Type B pancreatic cell (in vitro differentiated cells): ENCODE measurements at regions not wholly inside any gene's neighbourhood (a gene's known extent, or its start where the extent isn't known, plus 50 kb on each side); places are given as distances from the start of the nearest gene placed in this dataset.

Source experiments
- DNase-seq: peaks from one replicate; pipeline ENCODE4 v3.0.0; 2021; ENCODE audit warnings: mixed read lengths; ENCODE audit not compliant: unreplicated experiment; ENCODE audit errors: extremely low spot score
- H3K27ac Mint-ChIP-seq: 2 replicates; pipeline ENCODE4 v1.8.0; 2021; ENCODE audit warnings: mild to moderate bottlenecking, mixed read lengths
- H3K27me3 Mint-ChIP-seq: 2 replicates; pipeline ENCODE4 v1.8.0; 2021; ENCODE audit warnings: mixed read lengths
- H3K36me3 Mint-ChIP-seq: 2 replicates; pipeline ENCODE4 v1.8.0; 2021; ENCODE audit warnings: mixed read lengths
- H3K4me1 Mint-ChIP-seq: one replicate; pipeline ENCODE4 v1.8.0; 2021; ENCODE audit warnings: mixed read lengths; ENCODE audit not compliant: unreplicated experiment
- H3K4me3 Mint-ChIP-seq: 2 replicates; pipeline ENCODE4 v1.8.0; 2021; ENCODE audit warnings: mild to moderate bottlenecking, mixed read lengths
- H3K9me3 Mint-ChIP-seq: 2 replicates; pipeline ENCODE4 v1.8.0; 2021; ENCODE audit warnings: mixed read lengths
- TF ChIP-seq, protein P1 (sequence below): fragments of 200-600 bp; sonication (generic); conservative IDR thresholded peaks from 2 replicates; pipeline ENCODE4 v1.5.0; 2021; ENCODE audit warnings: antibody characterized with exemption, mild to moderate bottlenecking

DNA sequence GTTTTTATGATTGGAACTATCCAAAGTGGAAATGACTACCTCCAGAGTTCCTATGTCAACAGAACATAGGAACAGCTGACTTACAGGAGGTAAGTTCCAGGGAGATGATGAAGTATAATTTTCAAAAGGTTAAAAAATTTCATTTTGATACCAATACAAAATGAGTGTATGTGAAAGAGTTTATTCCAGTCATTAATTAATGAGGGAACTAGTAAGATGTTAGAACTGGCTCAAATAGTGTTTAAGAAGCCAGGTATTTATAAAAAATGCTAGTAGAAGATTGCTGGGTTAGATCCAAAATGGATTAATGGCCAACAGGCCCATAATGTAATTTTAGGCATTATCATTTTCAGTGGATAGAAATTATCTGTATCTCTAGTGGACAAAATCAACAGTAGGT lies 227.7 kb upstream of the ZBED5 start:
- H3K36me3 Mint-ChIP-seq: no peaks in the 10 kb centered on the region

DNA sequence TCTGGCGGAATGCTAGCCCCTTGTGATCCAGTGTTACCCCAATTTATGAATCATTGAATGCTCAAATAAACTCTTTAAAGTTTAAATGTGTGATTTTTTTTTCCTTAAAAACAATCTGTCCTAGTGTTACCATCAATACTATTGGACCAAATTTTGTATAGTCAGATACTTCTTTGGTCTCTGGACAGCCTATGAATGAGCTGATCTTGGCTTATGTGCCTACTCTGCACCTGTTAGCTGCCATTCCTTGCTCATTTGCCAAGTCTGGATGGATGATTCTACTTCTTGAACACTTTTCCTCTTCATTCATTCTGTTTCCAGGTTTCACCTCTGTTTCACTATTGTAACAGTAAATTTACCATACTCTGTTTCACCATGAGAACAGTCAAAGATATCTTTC lies 226.5 kb upstream of the ZBED5 start:
- no peak for DNase-seq
- H3K36me3 Mint-ChIP-seq: no peaks in the 10 kb centered on the region
- H3K9me3 Mint-ChIP-seq: peaks cover 4% of the 10 kb centered on the region
- H3K4me3 Mint-ChIP-seq: no peak overlapping the region
- peaks cover 16% of the 10 kb centered on the region for H3K27me3 Mint-ChIP-seq
- TF ChIP-seq, protein P1, sequence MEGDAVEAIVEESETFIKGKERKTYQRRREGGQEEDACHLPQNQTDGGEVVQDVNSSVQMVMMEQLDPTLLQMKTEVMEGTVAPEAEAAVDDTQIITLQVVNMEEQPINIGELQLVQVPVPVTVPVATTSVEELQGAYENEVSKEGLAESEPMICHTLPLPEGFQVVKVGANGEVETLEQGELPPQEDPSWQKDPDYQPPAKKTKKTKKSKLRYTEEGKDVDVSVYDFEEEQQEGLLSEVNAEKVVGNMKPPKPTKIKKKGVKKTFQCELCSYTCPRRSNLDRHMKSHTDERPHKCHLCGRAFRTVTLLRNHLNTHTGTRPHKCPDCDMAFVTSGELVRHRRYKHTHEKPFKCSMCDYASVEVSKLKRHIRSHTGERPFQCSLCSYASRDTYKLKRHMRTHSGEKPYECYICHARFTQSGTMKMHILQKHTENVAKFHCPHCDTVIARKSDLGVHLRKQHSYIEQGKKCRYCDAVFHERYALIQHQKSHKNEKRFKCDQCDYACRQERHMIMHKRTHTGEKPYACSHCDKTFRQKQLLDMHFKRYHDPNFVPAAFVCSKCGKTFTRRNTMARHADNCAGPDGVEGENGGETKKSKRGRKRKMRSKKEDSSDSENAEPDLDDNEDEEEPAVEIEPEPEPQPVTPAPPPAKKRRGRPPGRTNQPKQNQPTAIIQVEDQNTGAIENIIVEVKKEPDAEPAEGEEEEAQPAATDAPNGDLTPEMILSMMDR: no peak
- H3K4me1 Mint-ChIP-seq: peaks cover 4% of the 10 kb centered on the region
- H3K27ac Mint-ChIP-seq: no peak overlapping the region

More for the DNA sequence above, 227.7 kb upstream of the ZBED5 start:
- Mint-ChIP-seq H3K9me3 (peaks cover 5% of the 10 kb centered on the region), H3K4me1 (peaks cover 4% of the 10 kb centered on the region), H3K27ac (no peak overlapping the region), H3K27me3 (peaks cover 4% of the 10 kb centered on the region), H3K4me3 (no peak overlapping the region)
- DNase-seq: no peak
- TF ChIP-seq, protein P1: no peak

DNA sequence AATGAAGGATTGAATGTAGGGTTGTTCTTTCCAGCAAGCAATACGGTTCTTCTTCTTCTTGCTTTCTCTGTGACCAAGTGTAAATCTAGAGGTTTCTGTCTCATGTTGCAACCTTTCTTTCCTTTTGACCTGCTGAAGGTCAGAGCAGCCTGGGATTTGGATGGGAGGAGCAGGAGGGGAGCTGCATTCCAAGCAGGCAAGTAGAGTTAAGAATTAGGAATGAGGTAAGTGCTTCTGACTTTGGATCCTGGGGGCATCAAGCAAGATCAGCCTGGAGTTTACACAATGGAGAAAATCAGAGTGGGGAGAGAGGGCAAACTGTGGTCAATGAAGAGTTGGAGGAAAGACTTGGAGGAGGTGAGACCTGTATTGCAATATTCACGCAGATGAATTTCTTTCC lies 225.6 kb upstream of the ZBED5 start:
- TF ChIP-seq, protein P1: no peak

DNA sequence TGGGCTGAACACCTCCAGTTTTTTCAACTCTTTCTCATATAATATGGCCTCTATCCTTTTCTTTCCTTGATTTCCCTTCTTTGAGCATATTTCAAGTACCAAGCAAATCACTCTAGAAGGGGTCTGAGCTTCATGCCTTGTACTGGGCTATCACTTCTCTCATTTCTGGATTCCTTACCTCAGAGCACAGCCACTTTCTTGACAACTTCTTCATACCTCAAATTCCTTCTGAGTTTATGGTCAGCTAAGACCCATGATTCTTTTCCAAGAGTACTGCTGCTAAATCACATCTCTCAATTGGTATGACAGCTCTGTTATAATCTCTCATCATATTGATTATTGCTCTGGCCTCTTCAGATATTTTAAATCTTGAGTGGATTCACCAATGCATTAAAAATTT lies 224.8 kb upstream of the ZBED5 start:
- Mint-ChIP-seq H3K36me3 (no peaks in the 10 kb centered on the region), H3K4me3 (no peak overlapping the region), H3K4me1 (peaks cover 4% of the 10 kb centered on the region), H3K9me3 (no peaks in the 10 kb centered on the region), H3K27ac (no peak overlapping the region), H3K27me3 (peaks cover 25% of the 10 kb centered on the region)
- no peak for DNase-seq
- TF ChIP-seq, protein P1: no peak

More for the DNA sequence above, 225.6 kb upstream of the ZBED5 start:
- H3K9me3 Mint-ChIP-seq: no peaks in the 10 kb centered on the region
- peaks cover 22% of the 10 kb centered on the region for H3K27me3 Mint-ChIP-seq
- H3K27ac Mint-ChIP-seq: no peak overlapping the region
- DNase-seq: no peak
- peaks cover 4% of the 10 kb centered on the region for H3K4me1 Mint-ChIP-seq
- no peaks in the 10 kb centered on the region for H3K36me3 Mint-ChIP-seq
- no peak overlapping the region for H3K4me3 Mint-ChIP-seq

DNA sequence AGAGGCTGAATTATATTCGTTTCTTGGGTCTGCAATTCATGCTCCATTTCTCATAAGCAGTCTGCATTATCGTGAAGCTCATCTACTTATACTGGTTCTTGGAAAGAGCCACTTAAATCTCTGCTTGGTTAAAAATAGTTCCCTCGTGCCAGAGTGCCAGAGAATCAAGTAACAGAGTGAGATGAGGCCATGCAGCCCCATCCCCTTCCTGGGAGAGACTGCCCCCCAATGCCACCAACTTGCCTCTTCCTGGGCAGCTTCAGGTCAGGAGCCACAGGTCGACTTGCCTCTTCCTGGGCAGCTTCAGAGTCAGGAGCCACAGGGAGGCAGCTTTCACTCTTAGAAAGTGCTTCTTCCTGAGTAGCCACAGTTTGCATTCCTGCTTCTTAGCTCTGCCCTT lies 223.9 kb upstream of the ZBED5 start:
- Mint-ChIP-seq H3K27me3 (peaks cover 25% of the 10 kb centered on the region), H3K36me3 (no peaks in the 10 kb centered on the region), H3K4me1 (peaks cover 4% of the 10 kb centered on the region), H3K9me3 (no peaks in the 10 kb centered on the region), H3K4me3 (no peak overlapping the region), H3K27ac (no peak overlapping the region)
- no peak for DNase-seq
- TF ChIP-seq, protein P1: no peak

DNA sequence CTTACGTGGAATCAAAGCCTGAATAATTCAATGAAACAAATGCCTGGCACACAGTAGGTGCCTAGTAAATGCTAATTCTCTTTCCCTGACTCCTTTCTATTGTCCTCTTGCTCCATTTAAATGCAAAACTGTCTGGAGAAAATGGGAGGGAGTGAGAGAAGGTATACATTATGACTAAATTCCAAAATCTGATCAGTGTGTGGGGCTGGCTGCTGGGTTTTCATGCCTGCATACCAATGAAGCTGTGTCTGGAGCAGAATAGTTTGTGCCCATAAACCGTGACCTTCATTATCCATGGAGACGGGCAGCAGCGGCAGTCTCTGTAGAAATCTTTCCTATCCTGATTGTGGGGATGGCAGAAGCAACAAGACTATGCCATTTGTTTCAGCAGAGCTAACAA lies 223.4 kb upstream of the ZBED5 start:
- Mint-ChIP-seq H3K9me3 (no peaks in the 10 kb centered on the region), H3K27me3 (peaks cover 26% of the 10 kb centered on the region), H3K4me1 (peaks cover 6% of the 10 kb centered on the region), H3K36me3 (no peaks in the 10 kb centered on the region), H3K27ac (no peak overlapping the region), H3K4me3 (no peak overlapping the region)
- DNase-seq: no peak
- TF ChIP-seq, protein P1: no peak
